ENCODE measurements at regions not wholly inside any gene's neighbourhood (a gene's known extent, or its start where the extent isn't known, plus 50 kb on each side); places are given as distances from the start of the nearest gene placed in this dataset.

DNA sequence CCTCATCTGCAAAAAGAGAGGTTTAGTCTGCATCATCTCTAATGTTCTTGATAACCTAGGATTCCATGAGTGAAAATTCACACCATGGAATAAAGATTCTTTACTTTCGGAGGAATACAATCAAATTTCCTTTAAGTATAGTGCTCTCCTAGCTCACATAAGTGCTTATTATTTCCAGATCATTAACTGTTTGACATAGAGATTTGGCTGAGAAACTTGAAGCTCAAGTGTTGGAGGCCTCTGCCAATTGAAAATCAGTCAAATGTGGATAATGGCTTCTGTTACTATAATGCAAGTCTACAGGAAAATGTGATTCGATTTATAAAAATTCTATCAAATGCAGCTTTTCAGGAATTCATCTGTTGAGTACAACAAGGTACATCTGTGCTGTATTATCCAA is 144.6 kb downstream of the KIF18A start (continued):
- TF ChIP-seq, protein P1, sequence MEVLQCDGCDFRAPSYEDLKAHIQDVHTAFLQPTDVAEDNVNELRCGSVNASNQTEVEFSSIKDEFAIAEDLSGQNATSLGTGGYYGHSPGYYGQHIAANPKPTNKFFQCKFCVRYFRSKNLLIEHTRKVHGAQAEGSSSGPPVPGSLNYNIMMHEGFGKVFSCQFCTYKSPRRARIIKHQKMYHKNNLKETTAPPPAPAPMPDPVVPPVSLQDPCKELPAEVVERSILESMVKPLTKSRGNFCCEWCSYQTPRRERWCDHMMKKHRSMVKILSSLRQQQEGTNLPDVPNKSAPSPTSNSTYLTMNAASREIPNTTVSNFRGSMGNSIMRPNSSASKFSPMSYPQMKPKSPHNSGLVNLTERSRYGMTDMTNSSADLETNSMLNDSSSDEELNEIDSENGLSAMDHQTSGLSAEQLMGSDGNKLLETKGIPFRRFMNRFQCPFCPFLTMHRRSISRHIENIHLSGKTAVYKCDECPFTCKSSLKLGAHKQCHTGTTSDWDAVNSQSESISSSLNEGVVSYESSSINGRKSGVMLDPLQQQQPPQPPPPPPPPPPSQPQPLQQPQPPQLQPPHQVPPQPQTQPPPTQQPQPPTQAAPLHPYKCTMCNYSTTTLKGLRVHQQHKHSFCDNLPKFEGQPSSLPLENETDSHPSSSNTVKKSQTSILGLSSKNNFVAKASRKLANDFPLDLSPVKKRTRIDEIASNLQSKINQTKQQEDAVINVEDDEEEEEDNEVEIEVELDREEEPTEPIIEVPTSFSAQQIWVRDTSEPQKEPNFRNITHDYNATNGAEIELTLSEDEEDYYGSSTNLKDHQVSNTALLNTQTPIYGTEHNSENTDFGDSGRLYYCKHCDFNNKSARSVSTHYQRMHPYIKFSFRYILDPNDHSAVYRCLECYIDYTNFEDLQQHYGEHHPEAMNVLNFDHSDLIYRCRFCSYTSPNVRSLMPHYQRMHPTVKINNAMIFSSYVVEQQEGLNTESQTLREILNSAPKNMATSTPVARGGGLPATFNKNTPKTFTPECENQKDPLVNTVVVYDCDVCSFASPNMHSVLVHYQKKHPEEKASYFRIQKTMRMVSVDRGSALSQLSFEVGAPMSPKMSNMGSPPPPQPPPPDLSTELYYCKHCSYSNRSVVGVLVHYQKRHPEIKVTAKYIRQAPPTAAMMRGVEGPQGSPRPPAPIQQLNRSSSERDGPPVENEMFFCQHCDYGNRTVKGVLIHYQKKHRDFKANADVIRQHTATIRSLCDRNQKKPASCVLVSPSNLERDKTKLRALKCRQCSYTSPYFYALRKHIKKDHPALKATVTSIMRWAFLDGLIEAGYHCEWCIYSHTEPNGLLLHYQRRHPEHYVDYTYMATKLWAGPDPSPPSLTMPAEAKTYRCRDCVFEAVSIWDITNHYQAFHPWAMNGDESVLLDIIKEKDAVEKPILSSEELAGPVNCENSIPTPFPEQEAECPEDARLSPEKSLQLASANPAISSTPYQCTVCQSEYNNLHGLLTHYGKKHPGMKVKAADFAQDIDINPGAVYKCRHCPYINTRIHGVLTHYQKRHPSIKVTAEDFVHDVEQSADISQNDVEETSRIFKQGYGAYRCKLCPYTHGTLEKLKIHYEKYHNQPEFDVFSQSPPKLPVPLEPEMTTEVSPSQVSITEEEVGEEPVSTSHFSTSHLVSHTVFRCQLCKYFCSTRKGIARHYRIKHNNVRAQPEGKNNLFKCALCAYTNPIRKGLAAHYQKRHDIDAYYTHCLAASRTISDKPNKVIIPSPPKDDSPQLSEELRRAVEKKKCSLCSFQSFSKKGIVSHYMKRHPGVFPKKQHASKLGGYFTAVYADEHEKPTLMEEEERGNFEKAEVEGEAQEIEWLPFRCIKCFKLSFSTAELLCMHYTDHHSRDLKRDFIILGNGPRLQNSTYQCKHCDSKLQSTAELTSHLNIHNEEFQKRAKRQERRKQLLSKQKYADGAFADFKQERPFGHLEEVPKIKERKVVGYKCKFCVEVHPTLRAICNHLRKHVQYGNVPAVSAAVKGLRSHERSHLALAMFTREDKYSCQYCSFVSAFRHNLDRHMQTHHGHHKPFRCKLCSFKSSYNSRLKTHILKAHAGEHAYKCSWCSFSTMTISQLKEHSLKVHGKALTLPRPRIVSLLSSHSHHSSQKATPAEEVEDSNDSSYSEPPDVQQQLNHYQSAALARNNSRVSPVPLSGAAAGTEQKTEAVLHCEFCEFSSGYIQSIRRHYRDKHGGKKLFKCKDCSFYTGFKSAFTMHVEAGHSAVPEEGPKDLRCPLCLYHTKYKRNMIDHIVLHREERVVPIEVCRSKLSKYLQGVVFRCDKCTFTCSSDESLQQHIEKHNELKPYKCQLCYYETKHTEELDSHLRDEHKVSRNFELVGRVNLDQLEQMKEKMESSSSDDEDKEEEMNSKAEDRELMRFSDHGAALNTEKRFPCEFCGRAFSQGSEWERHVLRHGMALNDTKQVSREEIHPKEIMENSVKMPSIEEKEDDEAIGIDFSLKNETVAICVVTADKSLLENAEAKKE (CRISPR knock-in tag; IDR thresholded peaks at IDR 0.05) = no peak

- no peaks in the 10 kb centered on the region for H4K20me1 ChIP-seq (replicated peaks; ENCODE audit: insufficient read depth)
- DNase-seq (ENCODE audit: low spot score) (peak; percentile 26), ATAC-seq (no peak)
- no peak overlapping the region for H3K4me3 ChIP-seq
- H3K27me3 ChIP-seq (ENCODE audit: insufficient read depth) = no peaks in the 10 kb centered on the region
- no peak overlapping the region for H3K4me2 ChIP-seq
- no peak overlapping the region for H3K4me3 Mint-ChIP-seq
- H3K36me3 Mint-ChIP-seq (ENCODE audit: low read depth) = no peaks in the 10 kb centered on the region
- no peaks in the 10 kb centered on the region for H3K36me3 ChIP-seq (ENCODE audit: insufficient read depth)
- no peak overlapping the region for H3K27ac Mint-ChIP-seq
- H3K4me1 ChIP-seq (ENCODE audit: insufficient read depth) = no peaks in the 10 kb centered on the region
- H3F3A ChIP-seq (replicated peaks; ENCODE audit: low read depth) = no peaks in the 10 kb centered on the region
- H3K9me2 ChIP-seq (ENCODE audit: insufficient read depth) = peaks cover 6% of the 10 kb centered on the region; the same call in 1 of the 2 replicates
- H3K4me1 Mint-ChIP-seq = 0 out of 3 replicates have a peak, but pooled peaks cover 2% of the 10 kb centered on the region
- H3K79me2 ChIP-seq (replicated peaks; ENCODE audit: insufficient read depth) = no peaks in the 10 kb centered on the region
- H2AFZ ChIP-seq = no peak overlapping the region
- H3K9me3 Mint-ChIP-seq = no peaks in the 10 kb centered on the region
- no peaks in the 10 kb centered on the region for H3K27me3 Mint-ChIP-seq (ENCODE audit: insufficient read depth, low read depth, poor library complexity)
- H3K27ac ChIP-seq (ENCODE audit: low read depth) = no peak overlapping the region
- TF ChIP-seq NANOG (IDR thresholded peaks at IDR 0.05; ENCODE audit: borderline replicate concordance) (no peak), CREB1 (CRISPR knock-in tag; IDR thresholded peaks at IDR 0.05; ENCODE audit: low read depth) (no peak), ZNF331 (CRISPR knock-in tag; IDR thresholded peaks at IDR 0.05; ENCODE audit: low read depth) (no peak), STAT1 (IDR thresholded peaks at IDR 0.05; ENCODE audit: unreplicated experiment) (no peak), CTCF (conservative IDR thresholded peaks at IDR 0.05; ENCODE audit: low read depth in 2 of 2) (no peak), JUNB (IDR thresholded peaks at IDR 0.05; ENCODE audit: unreplicated experiment) (no peak), POLR2AphosphoS5 (IDR thresholded peaks at IDR 0.05; ENCODE audit: low read depth) (no peak), EZH2phosphoT487 (IDR thresholded peaks at IDR 0.05; ENCODE audit: unreplicated experiment) (no peak), ZNF114 (CRISPR knock-in tag; IDR thresholded peaks at IDR 0.05) (no peak), EZH2 (IDR thresholded peaks at IDR 0.05; ENCODE audit: low read depth, unreplicated experiment) (no peak)
- TF ChIP-seq, protein P2, sequence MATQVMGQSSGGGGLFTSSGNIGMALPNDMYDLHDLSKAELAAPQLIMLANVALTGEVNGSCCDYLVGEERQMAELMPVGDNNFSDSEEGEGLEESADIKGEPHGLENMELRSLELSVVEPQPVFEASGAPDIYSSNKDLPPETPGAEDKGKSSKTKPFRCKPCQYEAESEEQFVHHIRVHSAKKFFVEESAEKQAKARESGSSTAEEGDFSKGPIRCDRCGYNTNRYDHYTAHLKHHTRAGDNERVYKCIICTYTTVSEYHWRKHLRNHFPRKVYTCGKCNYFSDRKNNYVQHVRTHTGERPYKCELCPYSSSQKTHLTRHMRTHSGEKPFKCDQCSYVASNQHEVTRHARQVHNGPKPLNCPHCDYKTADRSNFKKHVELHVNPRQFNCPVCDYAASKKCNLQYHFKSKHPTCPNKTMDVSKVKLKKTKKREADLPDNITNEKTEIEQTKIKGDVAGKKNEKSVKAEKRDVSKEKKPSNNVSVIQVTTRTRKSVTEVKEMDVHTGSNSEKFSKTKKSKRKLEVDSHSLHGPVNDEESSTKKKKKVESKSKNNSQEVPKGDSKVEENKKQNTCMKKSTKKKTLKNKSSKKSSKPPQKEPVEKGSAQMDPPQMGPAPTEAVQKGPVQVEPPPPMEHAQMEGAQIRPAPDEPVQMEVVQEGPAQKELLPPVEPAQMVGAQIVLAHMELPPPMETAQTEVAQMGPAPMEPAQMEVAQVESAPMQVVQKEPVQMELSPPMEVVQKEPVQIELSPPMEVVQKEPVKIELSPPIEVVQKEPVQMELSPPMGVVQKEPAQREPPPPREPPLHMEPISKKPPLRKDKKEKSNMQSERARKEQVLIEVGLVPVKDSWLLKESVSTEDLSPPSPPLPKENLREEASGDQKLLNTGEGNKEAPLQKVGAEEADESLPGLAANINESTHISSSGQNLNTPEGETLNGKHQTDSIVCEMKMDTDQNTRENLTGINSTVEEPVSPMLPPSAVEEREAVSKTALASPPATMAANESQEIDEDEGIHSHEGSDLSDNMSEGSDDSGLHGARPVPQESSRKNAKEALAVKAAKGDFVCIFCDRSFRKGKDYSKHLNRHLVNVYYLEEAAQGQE (IDR thresholded peaks at IDR 0.05; ENCODE audit: unreplicated experiment) = no peak
- TF ChIP-seq, protein P3, sequence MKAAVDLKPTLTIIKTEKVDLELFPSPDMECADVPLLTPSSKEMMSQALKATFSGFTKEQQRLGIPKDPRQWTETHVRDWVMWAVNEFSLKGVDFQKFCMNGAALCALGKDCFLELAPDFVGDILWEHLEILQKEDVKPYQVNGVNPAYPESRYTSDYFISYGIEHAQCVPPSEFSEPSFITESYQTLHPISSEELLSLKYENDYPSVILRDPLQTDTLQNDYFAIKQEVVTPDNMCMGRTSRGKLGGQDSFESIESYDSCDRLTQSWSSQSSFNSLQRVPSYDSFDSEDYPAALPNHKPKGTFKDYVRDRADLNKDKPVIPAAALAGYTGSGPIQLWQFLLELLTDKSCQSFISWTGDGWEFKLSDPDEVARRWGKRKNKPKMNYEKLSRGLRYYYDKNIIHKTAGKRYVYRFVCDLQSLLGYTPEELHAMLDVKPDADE (IDR thresholded peaks at IDR 0.05) = no peak
Observed at GRCh38 chr11:27949951-27950738, 157.8 kb downstream of the KIF18A start.
